ENCODE measurements at regions not wholly inside any gene's neighbourhood (a gene's known extent, or its start where the extent isn't known, plus 50 kb on each side); places are given as distances from the start of the nearest gene placed in this dataset.

DNA sequence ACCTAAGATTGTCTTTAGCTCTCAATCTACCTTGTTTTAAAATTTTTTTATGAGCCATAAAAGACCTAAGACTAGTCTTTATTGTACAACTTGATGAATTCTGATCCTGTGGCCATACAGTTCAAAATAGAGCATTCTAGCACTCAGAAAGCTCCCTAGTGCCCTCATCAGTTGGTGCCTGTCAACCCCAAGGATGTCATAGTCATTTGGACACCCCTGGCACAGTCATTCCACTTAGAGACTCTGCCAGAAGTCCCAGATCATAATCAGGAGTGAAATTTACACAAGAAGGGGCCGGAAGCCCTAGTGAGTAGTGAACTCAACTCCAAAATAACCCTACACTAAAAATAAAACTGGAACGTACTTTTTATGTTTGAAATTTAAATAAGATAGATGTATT, 80.0 kb upstream of the INSIG1 start:
- Histone ChIP-seq H3K9me3 (ENCODE audit: control insufficient read depth, low read depth, low read length) (no peaks in the 10 kb centered on the region), H3K36me3 (ENCODE audit: control insufficient read depth in 2 of 2, extremely low read depth in 1 of 2, insufficient read depth in 2 of 2, low read length in 2 of 2) (no peaks in the 10 kb centered on the region), H2AFZ (ENCODE audit: control insufficient read depth, low read length) (no peak overlapping the region), H3K4me3 (ENCODE audit: control insufficient read depth in 2 of 3, extremely low read depth in 1 of 3, insufficient read depth in 2 of 3, low read depth in 1 of 3, low read length in 3 of 3) (no peak overlapping the region), H3K79me2 (ENCODE audit: control insufficient read depth, insufficient read depth, low read length) (no peaks in the 10 kb centered on the region), H3K27ac (ENCODE audit: control insufficient read depth, insufficient read depth, low read length) (no peak overlapping the region), H3K4me2 (ENCODE audit: control insufficient read depth, extremely low read depth, insufficient read depth, low read depth, low read length) (no peak overlapping the region), H3K4me1 (ENCODE audit: control insufficient read depth, extremely low read depth, insufficient read depth, low read length) (peaks cover 6% of the 10 kb centered on the region), H3K9me1 (ENCODE audit: control insufficient read depth, extremely low read depth, insufficient read depth, low read length) (no peaks in the 10 kb centered on the region), H3K9ac (ENCODE audit: control insufficient read depth, extremely low read depth, insufficient read depth, low read length) (no peak overlapping the region), H3K27me3 (ENCODE audit: control insufficient read depth, extremely low read depth, insufficient read depth, low read length) (peaks cover 29% of the 10 kb centered on the region), H4K20me1 (ENCODE audit: control insufficient read depth, extremely low read depth, insufficient read depth, low read length) (no peaks in the 10 kb centered on the region)
- TF ChIP-seq, protein P1, sequence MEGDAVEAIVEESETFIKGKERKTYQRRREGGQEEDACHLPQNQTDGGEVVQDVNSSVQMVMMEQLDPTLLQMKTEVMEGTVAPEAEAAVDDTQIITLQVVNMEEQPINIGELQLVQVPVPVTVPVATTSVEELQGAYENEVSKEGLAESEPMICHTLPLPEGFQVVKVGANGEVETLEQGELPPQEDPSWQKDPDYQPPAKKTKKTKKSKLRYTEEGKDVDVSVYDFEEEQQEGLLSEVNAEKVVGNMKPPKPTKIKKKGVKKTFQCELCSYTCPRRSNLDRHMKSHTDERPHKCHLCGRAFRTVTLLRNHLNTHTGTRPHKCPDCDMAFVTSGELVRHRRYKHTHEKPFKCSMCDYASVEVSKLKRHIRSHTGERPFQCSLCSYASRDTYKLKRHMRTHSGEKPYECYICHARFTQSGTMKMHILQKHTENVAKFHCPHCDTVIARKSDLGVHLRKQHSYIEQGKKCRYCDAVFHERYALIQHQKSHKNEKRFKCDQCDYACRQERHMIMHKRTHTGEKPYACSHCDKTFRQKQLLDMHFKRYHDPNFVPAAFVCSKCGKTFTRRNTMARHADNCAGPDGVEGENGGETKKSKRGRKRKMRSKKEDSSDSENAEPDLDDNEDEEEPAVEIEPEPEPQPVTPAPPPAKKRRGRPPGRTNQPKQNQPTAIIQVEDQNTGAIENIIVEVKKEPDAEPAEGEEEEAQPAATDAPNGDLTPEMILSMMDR (optimal IDR thresholded peaks at IDR 0.05 in 1 of 3, IDR thresholded peaks at IDR 0.05 in 1 of 3, conservative IDR thresholded peaks at IDR 0.05 in 1 of 3; ENCODE audit: extremely low read depth in 1 of 3, insufficient read depth in 2 of 3, low read length in 3 of 3), result no peak
- no peak for TF ChIP-seq EZH2 (IDR thresholded peaks at IDR 0.05; ENCODE audit: low read length)
- dilution Hi-C loops (cut with MboI; ENCODE audit: extremely low pct_ligation_motif_present, low sequenced_read_pairs), result no loop called here
- no peak for FAIRE-seq
- no peak for DNase-seq (ENCODE audit: low read depth, low spot score)

DNA sequence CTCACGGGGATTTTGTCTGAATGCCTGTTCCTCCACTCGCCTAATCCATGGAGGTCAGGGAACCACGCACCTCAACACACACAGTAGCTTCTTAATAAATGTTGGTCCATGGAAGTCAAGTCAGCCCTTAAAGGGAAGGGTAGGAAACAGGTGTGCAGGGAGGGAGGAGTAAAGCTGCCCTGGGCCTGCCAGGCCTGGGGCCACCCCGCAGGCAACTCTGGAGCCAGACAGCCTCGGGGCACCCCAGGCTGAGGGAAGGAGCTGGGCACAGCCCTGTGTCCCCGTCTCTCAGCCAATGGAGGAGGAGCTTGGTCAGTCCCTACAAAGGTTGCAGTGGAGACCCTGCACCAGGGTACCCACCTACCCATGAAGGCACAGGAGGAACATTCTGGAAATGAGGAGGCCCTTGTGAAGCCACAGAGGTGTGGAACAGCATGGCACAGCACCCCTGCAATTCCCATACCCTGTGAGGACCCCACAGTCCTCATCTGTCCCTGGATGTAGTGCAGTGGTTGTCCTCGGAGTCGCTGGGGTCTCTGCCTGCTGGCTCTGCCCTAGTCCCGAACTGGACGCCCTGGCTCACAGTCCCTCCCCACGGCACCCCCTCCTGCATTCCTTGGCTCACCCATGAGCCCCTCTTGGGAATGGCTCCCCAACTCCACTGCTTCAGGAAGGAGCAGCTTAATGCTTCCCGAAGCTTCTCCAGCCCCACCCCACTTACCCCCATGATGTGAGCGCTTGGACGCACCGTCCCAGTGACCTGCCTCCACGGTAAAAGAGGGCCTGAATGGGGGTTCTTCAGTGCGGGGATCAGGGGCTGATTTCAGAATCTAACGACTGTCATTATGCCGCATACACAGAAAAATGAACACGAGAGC, 79.2 kb upstream of the INSIG1 start:
- Histone ChIP-seq H3K4me2 (ENCODE audit: control insufficient read depth, extremely low read depth, insufficient read depth, low read depth, low read length) (no peak overlapping the region), H3K9me3 (ENCODE audit: control insufficient read depth, low read depth, low read length) (no peaks in the 10 kb centered on the region), H3K9me1 (ENCODE audit: control insufficient read depth, extremely low read depth, insufficient read depth, low read length) (no peaks in the 10 kb centered on the region), H3K4me3 (ENCODE audit: control insufficient read depth in 2 of 3, extremely low read depth in 1 of 3, insufficient read depth in 2 of 3, low read depth in 1 of 3, low read length in 3 of 3) (no peak overlapping the region), H3K79me2 (ENCODE audit: control insufficient read depth, insufficient read depth, low read length) (no peaks in the 10 kb centered on the region), H3K27ac (ENCODE audit: control insufficient read depth, insufficient read depth, low read length) (no peak overlapping the region), H2AFZ (ENCODE audit: control insufficient read depth, low read length) (no peak overlapping the region), H4K20me1 (ENCODE audit: control insufficient read depth, extremely low read depth, insufficient read depth, low read length) (no peaks in the 10 kb centered on the region), H3K27me3 (ENCODE audit: control insufficient read depth, extremely low read depth, insufficient read depth, low read length) (peaks cover 28% of the 10 kb centered on the region), H3K9ac (ENCODE audit: control insufficient read depth, extremely low read depth, insufficient read depth, low read length) (no peak overlapping the region), H3K4me1 (ENCODE audit: control insufficient read depth, extremely low read depth, insufficient read depth, low read length) (peaks cover 6% of the 10 kb centered on the region), H3K36me3 (ENCODE audit: control insufficient read depth in 2 of 2, extremely low read depth in 1 of 2, insufficient read depth in 2 of 2, low read length in 2 of 2) (no peaks in the 10 kb centered on the region)
- no peak for DNase-seq (ENCODE audit: low read depth, low spot score)
- TF ChIP-seq EZH2 (IDR thresholded peaks at IDR 0.05; ENCODE audit: low read length), result no peak
- TF ChIP-seq, protein P1 (optimal IDR thresholded peaks at IDR 0.05 in 1 of 3, IDR thresholded peaks at IDR 0.05 in 1 of 3, conservative IDR thresholded peaks at IDR 0.05 in 1 of 3; ENCODE audit: extremely low read depth in 1 of 3, insufficient read depth in 2 of 3, low read length in 3 of 3), result no peak
- no peak for FAIRE-seq
- dilution Hi-C loops (cut with MboI; ENCODE audit: extremely low pct_ligation_motif_present, low sequenced_read_pairs), result no loop called here

Data from keratinocyte (primary cell).